AML-193 (cell line): ENCODE measurements at regions not wholly inside any gene's neighbourhood (a gene's known extent, or its start where the extent isn't known, plus 50 kb on each side); places are given as distances from the start of the nearest gene placed in this dataset.
"Not testable (repeated sequence)": the region's sequence is repeated elsewhere in the genome, so short reads cannot be mapped to it uniquely, and the experiment has no call there.

Experiments used
- DNase-seq, 2 experiments: peaks; one replicate each; lab custom pipeline; 2025; lab: John Stamatoyannopoulos, UW

DNA sequence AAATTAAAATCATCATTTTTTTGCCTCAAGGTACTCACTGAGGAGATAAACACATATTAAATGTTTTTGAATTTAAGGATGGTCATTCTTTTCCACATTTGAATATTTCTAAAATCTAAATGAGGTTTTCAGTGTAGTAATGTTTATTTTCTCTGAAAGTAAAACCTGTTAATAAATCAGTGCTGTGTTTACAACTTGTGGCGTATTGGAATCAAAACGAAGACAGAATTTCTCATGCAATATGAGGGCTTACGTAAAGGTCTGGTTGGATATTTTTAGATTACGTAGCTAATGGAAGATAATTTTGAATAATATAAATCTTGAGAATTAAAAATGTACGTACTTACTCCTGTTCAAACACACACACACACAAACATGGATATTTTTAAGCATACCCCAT, 106.8 kb upstream of the LUZP2 start:
- DNase-seq, result no peak

DNA sequence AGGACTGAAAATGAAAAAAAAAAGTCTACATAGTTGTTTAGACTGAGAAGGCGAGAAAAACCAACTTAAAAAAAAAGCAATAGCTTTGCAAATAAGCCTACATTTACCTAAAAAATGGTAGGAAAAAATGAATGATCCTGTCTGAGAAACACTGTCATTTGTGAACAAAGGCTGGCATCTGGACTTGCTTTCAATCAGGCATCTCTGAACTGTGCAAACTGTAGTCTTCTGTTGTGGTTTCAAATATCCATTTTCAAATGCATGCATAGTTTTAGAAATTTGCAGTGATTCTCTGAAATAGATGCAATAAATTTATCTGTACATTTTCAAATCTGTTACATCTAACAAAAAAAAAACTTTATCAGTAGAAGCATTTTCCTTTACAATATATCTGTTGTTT, 106.1 kb upstream of the LUZP2 start:
- DNase-seq, result no peak

- DNase-seq, result peak; percentile 0 to 3
Observed at GRCh38 chr11:24391167-24391566, 105.7 kb upstream of the LUZP2 start.

- no peak for DNase-seq
Observed at GRCh38 chr11:24400059-24400665, 96.7 kb upstream of the LUZP2 start.

DNA sequence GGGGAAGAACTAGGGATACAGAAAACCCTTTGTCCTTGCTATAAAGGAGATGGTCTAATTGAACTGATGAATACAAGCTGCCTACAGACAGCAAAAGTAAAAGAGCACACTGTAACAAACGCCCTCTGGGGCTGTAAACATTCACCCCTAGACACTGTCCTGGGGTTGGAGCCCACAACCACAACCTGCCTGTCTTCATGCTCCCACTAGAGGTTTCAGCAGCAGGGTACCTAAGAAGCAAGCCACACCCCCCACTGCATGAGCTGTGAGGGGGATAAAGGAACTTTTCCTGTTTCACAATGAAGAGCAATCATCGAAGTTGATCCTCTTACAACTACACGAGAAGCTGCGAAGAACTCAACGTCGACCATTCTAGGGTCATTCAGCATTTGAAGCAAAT, 90.5 kb upstream of the LUZP2 start:
- no peak for DNase-seq

DNA sequence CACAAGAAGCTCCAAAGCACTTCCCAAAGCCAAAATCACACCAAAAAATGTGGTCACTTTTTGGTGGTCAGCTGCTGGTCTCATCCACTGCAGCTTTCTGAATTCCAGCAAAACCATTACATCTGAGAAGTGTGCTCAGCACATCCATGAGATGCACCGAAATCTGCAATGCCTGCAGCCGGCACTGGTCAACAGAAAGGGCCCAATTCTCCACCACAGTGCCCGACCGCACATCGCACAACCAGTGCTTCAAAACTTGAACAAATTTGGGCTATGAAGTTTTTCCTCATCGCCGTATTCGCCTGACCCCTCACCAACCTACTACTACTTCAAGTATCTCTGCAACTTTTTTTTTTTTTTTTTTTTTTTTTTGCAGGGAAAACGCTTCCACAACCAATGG, 89.9 kb upstream of the LUZP2 start:
- DNase-seq, result no peak

DNA sequence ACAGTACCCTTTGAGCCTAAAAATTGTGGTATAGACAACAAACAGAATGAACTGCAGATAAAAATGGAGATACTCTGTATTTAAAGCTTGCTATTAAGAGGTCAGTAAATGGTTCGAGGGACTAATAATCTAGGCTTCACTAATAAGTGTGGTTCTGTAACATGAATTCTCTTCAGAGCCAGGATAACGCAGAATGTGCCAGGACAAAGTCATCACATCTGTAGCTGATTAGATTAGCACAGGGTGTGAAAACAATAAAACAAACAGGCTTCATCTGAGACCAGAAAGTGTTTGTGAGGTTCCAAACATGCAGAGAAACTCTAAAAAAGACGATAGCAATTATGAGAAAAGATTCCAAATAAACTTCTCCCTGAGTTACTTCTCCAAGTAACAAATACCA, 89.1 kb upstream of the LUZP2 start:
- DNase-seq, result no peak

- no peak for DNase-seq
Observed at GRCh38 chr11:24408202-24408601, 88.7 kb upstream of the LUZP2 start.

GRCh38 chr11:24411791-24412190, 85.1 kb upstream of the LUZP2 start:
- no peak for DNase-seq

DNA sequence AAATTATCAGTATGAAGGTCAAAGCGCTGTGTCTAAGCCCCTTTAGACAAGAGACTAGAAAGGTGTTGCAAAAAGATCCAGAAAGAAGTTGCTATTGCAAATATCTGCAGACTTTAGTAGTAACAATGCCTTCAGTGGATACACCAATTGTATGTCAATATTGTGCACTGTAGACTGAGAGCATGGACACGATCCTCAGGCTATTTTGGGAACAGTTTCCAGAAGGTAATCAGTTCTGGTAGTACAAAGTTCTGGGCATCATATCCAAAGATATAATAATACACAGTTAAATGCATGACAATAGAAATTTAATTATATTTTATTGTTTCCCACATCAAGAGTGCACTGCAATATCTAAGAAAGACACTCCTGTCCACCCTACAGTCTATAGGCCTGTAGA, 84.1 kb upstream of the LUZP2 start:
- no peak for DNase-seq

- no peak for DNase-seq
Observed at GRCh38 chr11:24413391-24413790, 83.5 kb upstream of the LUZP2 start.

- DNase-seq, result not testable (repeated sequence)
Observed at GRCh38 chr11:24415955-24416636, 80.8 kb upstream of the LUZP2 start.

GRCh38 chr11:24421766-24422165, 75.1 kb upstream of the LUZP2 start:
- no peak for DNase-seq

GRCh38 chr11:24422376-24422775, 74.5 kb upstream of the LUZP2 start:
- no peak for DNase-seq

DNA sequence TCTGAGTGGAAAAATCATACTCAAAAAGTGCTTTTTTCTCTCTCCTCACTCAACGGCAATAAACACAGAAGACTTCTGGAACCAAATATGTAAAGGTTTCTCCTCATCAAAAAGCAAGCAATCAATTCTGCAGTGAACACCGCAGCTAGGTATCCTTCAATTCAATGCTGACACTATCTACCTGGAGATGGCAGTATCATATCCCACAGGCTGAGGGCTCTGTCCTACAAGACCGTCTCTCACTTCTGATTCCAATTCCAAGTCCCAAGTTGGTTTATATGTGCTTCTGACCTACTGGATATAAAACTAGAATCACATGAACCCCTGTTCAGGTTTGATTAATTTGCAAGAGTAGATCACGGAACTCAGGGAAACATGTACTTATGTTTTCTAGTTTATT, 59.7 kb upstream of the LUZP2 start:
- no peak for DNase-seq
